DMS153 (cell line): ENCODE measurements at regions not wholly inside any gene's neighbourhood (a gene's known extent, or its start where the extent isn't known, plus 50 kb on each side); places are given as distances from the start of the nearest gene placed in this dataset.
"Not testable (repeated sequence)": the region's sequence is repeated elsewhere in the genome, so short reads cannot be mapped to it uniquely, and the experiment has no call there.

Experiments used
- DNase-seq: peaks from one replicate; lab custom pipeline; 2025; lab: John Stamatoyannopoulos, UW

GRCh38 chr6:1002989-1003388 is 308.9 kb upstream of the FOXQ1 start:
- DNase-seq = no peak

- no peak for DNase-seq
Measured at GRCh38 chr6:1001655-1002349, 308.9 kb upstream of the EXOC2 start.

GRCh38 chr6:999552-999951 is 306.6 kb upstream of the EXOC2 start:
- DNase-seq = no peak

- DNase-seq = no peak
Measured at GRCh38 chr6:998551-998950, 305.6 kb upstream of the EXOC2 start.

- DNase-seq = no peak
Measured at GRCh38 chr6:996271-996852, 303.4 kb upstream of the EXOC2 start.

- DNase-seq = no peak
Measured at GRCh38 chr6:991192-991591, 298.3 kb upstream of the EXOC2 start.

GRCh38 chr6:984031-984430 is 291.1 kb upstream of the EXOC2 start:
- no peak for DNase-seq

- DNase-seq = no peak
Measured at GRCh38 chr6:978937-979685, 286.2 kb upstream of the EXOC2 start.

- DNase-seq = not testable (repeated sequence)
Measured at GRCh38 chr6:977226-977625, 284.3 kb upstream of the EXOC2 start.

- DNase-seq = no peak
Measured at GRCh38 chr6:971981-972640, 279.2 kb upstream of the EXOC2 start.

- no peak for DNase-seq
Measured at GRCh38 chr6:968791-969190, 275.9 kb upstream of the EXOC2 start.

GRCh38 chr6:967701-968100 is 274.8 kb upstream of the EXOC2 start:
- no peak for DNase-seq

- DNase-seq = no peak
Measured at GRCh38 chr6:965343-965742, 272.4 kb upstream of the EXOC2 start.

- DNase-seq = no peak
Measured at GRCh38 chr6:963456-963855, 270.5 kb upstream of the EXOC2 start.

GRCh38 chr6:961407-961960 is 268.5 kb upstream of the EXOC2 start:
- no peak for DNase-seq

GRCh38 chr6:960356-960755 is 267.4 kb upstream of the EXOC2 start:
- DNase-seq = no peak

GRCh38 chr6:958488-958887 is 265.5 kb upstream of the EXOC2 start:
- DNase-seq = no peak

GRCh38 chr6:951399-952181 is 258.7 kb upstream of the EXOC2 start:
- no peak for DNase-seq

- no peak for DNase-seq
Measured at GRCh38 chr6:947235-947934, 254.4 kb upstream of the EXOC2 start.

- no peak for DNase-seq
Measured at GRCh38 chr6:946546-946945, 253.6 kb upstream of the EXOC2 start.
